K562 (cell line): ENCODE measurements at regions not wholly inside any gene's neighbourhood (a gene's known extent, or its start where the extent isn't known, plus 50 kb on each side); places are given as distances from the start of the nearest gene placed in this dataset.

Experiments used
- ATAC-seq: fragments of 200-7000 bp; cut with Tn5 transposase; 3 replicates; pipeline ENCODE4 v1.9.1; 2020; ENCODE audit warnings: moderate library complexity
- BruUV-seq: library from RNA; stranded (reverse); fragments of 400-500 nt; replicated peaks from 2 replicates; lab custom pipeline; 2021; lab: Mats Ljungman, UMichigan
- CTCF ChIA-PET: fragments of 300-600 bp; formaldehyde crosslinking; extraction: SDS; loops from one replicate; lab custom pipeline; 2021; ENCODE audit warnings: low intra/inter-chr PET ratio; lab: Yijun Ruan, JAX
- POLR2A ChIA-PET: fragments of 300-600, 350-650 bp; sonication (Branson Sonifier 250); formaldehyde crosslinking; extraction: SDS; loops from one replicate; lab custom pipeline; 2021; ENCODE audit warnings: antibody characterized with exemption, inconsistent platforms; lab: Yijun Ruan, JAX
- DNase-seq, 4 experiments: peaks; one replicate each; pipeline versions ENCODE4 v3.0.0 to v3.0.0-alpha.2; 2011 to 2018; ENCODE audit warnings: low spot score in 3 of 4, mixed read lengths in 3 of 4; ENCODE audit errors: extremely low read depth in 1 of 4
- FAIRE-seq: peaks from 2 replicates; lab custom pipeline; 2011; peaks lifted over from hg19 to GRCh38; lab: Jason Lieb, UNC
- H2AFZ ChIP-seq: 2 replicates; pipeline ENCODE4 v1.6.0; 2011; ENCODE audit warnings: low read depth, low read length, control low read depth, inconsistent platforms
- H3K27ac ChIP-seq: fragments of 200-600 bp; 3 replicates; pipeline ENCODE4 v1.8.0; 2011; ENCODE audit warnings: low read depth, mild to moderate bottlenecking, control low read depth, inconsistent platforms, low read length, moderate library complexity, mixed read lengths; ENCODE audit errors: extremely low read depth
- H3K27me3 ChIP-seq, 2 experiments: fragments of 300-600 bp in 1 of 2; 2 replicates in 1 of 2; 3 replicates in 1 of 2; pipeline versions ENCODE4 v1.6.0 to v1.8.0; 2011; ENCODE audit warnings: inconsistent platforms in 2 of 2, low read length in 2 of 2, mild to moderate bottlenecking in 1 of 2, mixed read lengths in 1 of 2, moderate library complexity in 1 of 2; ENCODE audit not compliant: control insufficient read depth in 2 of 2, insufficient read depth in 2 of 2
- H3K36me3 ChIP-seq: fragments of 300-600 bp; 3 replicates; pipeline ENCODE4 v1.8.0; 2011; ENCODE audit warnings: mild to moderate bottlenecking, low read length, inconsistent platforms; ENCODE audit not compliant: control insufficient read depth, insufficient read depth
- H3K4me1 ChIP-seq, 2 experiments: fragments of 200-600 bp in 1 of 2; replicated peaks in 1 of 2; 2 replicates in 1 of 2; 3 replicates in 1 of 2; pipeline versions ENCODE4 v1.5.1 to v1.8.0; 2011; ENCODE audit warnings: inconsistent platforms in 2 of 2, low read length in 2 of 2, mild to moderate bottlenecking in 1 of 2, mixed read lengths in 1 of 2, moderate library complexity in 1 of 2; ENCODE audit not compliant: control insufficient read depth in 2 of 2, insufficient read depth in 2 of 2
- H3K4me2 ChIP-seq: 2 replicates; pipeline ENCODE4 v1.6.1; 2011; ENCODE audit warnings: low read length, control low read depth, inconsistent platforms, mixed read lengths; ENCODE audit not compliant: insufficient read depth
- H3K4me3 ChIP-seq: fragments of 200-600 bp; sonication (generic), shearing (Covaris generic); 2 replicates; pipeline ENCODE4 v1.5.1; 2016; ENCODE audit warnings: control low read depth, inconsistent platforms
- H3K79me2 ChIP-seq: fragments of 200-600 bp; 3 replicates; pipeline ENCODE4 v1.8.0; 2011; ENCODE audit warnings: low read length, inconsistent platforms; ENCODE audit not compliant: control insufficient read depth, insufficient read depth
- H3K9ac ChIP-seq, 2 experiments: 2 replicates each; pipeline versions ENCODE4 v1.6.0 to v1.6.1; 2011; ENCODE audit warnings: low read depth in 2 of 2, low read length in 2 of 2, control low read depth in 1 of 2, inconsistent platforms in 1 of 2, mild to moderate bottlenecking in 1 of 2, mixed read lengths in 1 of 2; ENCODE audit not compliant: insufficient read depth in 1 of 2
- H3K9me1 ChIP-seq: one replicate; pipeline ENCODE4 v1.6.0; 2011; ENCODE audit warnings: inconsistent platforms, mild to moderate bottlenecking, low read length, moderate library complexity; ENCODE audit not compliant: control insufficient read depth, insufficient read depth
- H3K9me3 ChIP-seq: replicated peaks from 2 replicates; pipeline ENCODE4 v1.5.1; 2011; ENCODE audit warnings: low read depth, low read length, inconsistent platforms; ENCODE audit not compliant: control insufficient read depth, insufficient read depth
- H4K20me1 ChIP-seq: replicated peaks from 2 replicates; pipeline ENCODE4 v1.6.1; 2011; ENCODE audit warnings: low read length, inconsistent platforms, mixed read lengths; ENCODE audit not compliant: control insufficient read depth, insufficient read depth
- DACH1 ChIP-seq: fragments of 450-650 bp; IDR thresholded peaks from 2 replicates; pipeline ENCODE4 v1.6.1; 2018; ENCODE audit not compliant: partially characterized antibody
- ILF3 ChIP-seq: fragments of 450-650 bp; IDR thresholded peaks from 2 replicates; pipeline ENCODE4 v1.6.1; 2018; ENCODE audit warnings: antibody characterized with exemption, mild to moderate bottlenecking, moderate library complexity, borderline replicate concordance
- ZNF717 ChIP-seq: fragments of 250-450 bp; sonication (Bioruptor Pico); IDR thresholded peaks from 2 replicates; pipeline ENCODE4 v1.5.0; 2021
- WGBS: fragments of 100-300 bp; shearing (Covaris generic); methylation state at CpG from one replicate; pipeline ENCODE4 v1.1.6; 2016; ENCODE audit warnings: low coverage, mixed read lengths; ENCODE audit not compliant: insufficient coverage; ENCODE audit errors: missing lambda C conversion rate; 5-methylcytosine and 5-hydroxymethylcytosine counted together
- in situ Hi-C: fragments of 300-500 bp; cut with MboI; formaldehyde crosslinking; loops from 4 replicates; pipeline ENCODE4 v1.15.0; 2018; ENCODE audit warnings: inconsistent platforms, mixed read lengths
- intact Hi-C: fragments of 100-400 bp; cut with micrococcal nuclease; formaldehyde crosslinking; loops from 2 replicates; pipeline ENCODE4 v1.14.2; 2022
- TF ChIP-seq, protein P1 (sequence below), 2 experiments: fragments of 150-350 bp in 1 of 2; IDR thresholded peaks; 2 replicates each; pipeline ENCODE4 v1.6.1; 2012 to 2016; ENCODE audit warnings: low read depth in 2 of 2, low read length in 2 of 2, mild to moderate bottlenecking in 1 of 2, moderate library complexity in 1 of 2
- TF ChIP-seq, protein P2 (sequence below): fragments of 450-650 bp; IDR thresholded peaks from 2 replicates; pipeline ENCODE4 v1.6.1; 2016; ENCODE audit warnings: mild to moderate bottlenecking, moderate library complexity
- TF ChIP-seq, protein P3 (sequence below): fragments of 450-650 bp; IDR thresholded peaks from 2 replicates; pipeline ENCODE4 v1.6.1; 2016

DNA sequence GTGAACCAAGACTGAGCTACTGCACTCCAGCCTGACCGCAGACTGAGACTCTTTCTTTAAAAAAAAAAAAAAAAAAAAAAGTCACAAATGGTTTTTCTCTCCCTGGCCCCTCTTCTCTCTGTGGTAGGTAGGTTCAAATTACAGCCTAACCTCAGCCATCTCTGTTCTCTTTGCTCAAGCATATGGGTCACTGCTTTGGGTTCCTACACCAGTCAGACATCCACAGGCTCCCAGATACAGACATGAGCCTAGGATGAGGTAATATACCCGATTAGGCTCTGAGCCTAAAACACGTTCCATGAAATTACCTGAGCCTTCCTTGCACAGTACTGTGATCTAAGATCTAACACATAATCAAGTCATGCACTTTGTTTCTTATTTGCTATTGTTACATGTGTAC is 90.5 kb upstream of the JAK1 start:
- ChIA-PET CTCF (no interaction called here), POLR2A (interaction anchor here (1.2 to 1.3 kb wide), 2 partner anchors 9 to 12 kb away, joined by 3 read pairs; no protein-coding TSS in a partner anchor)
- no peaks in the 10 kb centered on the region for H3K9me1 ChIP-seq
- H3K27ac ChIP-seq = no peak overlapping the region
- intact Hi-C loops (no loop called here), in situ Hi-C loops (loop anchor here (25.0 kb wide), 1 partner anchor 1180 kb away; no protein-coding TSS in a partner anchor)
- no peak for FAIRE-seq
- no peaks in the 10 kb centered on the region for H4K20me1 ChIP-seq
- ATAC-seq = peak; percentile 25
- H3K36me3 ChIP-seq = peaks cover 14% of the 10 kb centered on the region
- H3K27me3 ChIP-seq = no peaks in the 10 kb centered on the region
- no peak overlapping the region for H3K9ac ChIP-seq
- WGBS = 83% methylated on average over 3 of the region's 3 CpGs
- H3K4me3 ChIP-seq = no peak overlapping the region
- H3K9me3 ChIP-seq = no peaks in the 10 kb centered on the region
- peaks cover 8% of the 10 kb centered on the region; the same call in 2 of the 3 replicates for H3K79me2 ChIP-seq
- no peak overlapping the region for H2AFZ ChIP-seq
- DNase-seq = no peak
- H3K4me2 ChIP-seq = no peak overlapping the region
- H3K4me1 ChIP-seq = no peaks in the 10 kb centered on the region
- no TSS peak for BruUV-seq
- TF ChIP-seq ILF3 = no peak
- TF ChIP-seq, protein P1, sequence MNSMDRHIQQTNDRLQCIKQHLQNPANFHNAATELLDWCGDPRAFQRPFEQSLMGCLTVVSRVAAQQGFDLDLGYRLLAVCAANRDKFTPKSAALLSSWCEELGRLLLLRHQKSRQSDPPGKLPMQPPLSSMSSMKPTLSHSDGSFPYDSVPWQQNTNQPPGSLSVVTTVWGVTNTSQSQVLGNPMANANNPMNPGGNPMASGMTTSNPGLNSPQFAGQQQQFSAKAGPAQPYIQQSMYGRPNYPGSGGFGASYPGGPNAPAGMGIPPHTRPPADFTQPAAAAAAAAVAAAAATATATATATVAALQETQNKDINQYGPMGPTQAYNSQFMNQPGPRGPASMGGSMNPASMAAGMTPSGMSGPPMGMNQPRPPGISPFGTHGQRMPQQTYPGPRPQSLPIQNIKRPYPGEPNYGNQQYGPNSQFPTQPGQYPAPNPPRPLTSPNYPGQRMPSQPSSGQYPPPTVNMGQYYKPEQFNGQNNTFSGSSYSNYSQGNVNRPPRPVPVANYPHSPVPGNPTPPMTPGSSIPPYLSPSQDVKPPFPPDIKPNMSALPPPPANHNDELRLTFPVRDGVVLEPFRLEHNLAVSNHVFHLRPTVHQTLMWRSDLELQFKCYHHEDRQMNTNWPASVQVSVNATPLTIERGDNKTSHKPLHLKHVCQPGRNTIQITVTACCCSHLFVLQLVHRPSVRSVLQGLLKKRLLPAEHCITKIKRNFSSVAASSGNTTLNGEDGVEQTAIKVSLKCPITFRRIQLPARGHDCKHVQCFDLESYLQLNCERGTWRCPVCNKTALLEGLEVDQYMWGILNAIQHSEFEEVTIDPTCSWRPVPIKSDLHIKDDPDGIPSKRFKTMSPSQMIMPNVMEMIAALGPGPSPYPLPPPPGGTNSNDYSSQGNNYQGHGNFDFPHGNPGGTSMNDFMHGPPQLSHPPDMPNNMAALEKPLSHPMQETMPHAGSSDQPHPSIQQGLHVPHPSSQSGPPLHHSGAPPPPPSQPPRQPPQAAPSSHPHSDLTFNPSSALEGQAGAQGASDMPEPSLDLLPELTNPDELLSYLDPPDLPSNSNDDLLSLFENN (IDR thresholded peaks at IDR 0.05; ENCODE audit: low read depth in 2 of 2, low read length in 2 of 2) = no peak
- TF ChIP-seq, protein P2, sequence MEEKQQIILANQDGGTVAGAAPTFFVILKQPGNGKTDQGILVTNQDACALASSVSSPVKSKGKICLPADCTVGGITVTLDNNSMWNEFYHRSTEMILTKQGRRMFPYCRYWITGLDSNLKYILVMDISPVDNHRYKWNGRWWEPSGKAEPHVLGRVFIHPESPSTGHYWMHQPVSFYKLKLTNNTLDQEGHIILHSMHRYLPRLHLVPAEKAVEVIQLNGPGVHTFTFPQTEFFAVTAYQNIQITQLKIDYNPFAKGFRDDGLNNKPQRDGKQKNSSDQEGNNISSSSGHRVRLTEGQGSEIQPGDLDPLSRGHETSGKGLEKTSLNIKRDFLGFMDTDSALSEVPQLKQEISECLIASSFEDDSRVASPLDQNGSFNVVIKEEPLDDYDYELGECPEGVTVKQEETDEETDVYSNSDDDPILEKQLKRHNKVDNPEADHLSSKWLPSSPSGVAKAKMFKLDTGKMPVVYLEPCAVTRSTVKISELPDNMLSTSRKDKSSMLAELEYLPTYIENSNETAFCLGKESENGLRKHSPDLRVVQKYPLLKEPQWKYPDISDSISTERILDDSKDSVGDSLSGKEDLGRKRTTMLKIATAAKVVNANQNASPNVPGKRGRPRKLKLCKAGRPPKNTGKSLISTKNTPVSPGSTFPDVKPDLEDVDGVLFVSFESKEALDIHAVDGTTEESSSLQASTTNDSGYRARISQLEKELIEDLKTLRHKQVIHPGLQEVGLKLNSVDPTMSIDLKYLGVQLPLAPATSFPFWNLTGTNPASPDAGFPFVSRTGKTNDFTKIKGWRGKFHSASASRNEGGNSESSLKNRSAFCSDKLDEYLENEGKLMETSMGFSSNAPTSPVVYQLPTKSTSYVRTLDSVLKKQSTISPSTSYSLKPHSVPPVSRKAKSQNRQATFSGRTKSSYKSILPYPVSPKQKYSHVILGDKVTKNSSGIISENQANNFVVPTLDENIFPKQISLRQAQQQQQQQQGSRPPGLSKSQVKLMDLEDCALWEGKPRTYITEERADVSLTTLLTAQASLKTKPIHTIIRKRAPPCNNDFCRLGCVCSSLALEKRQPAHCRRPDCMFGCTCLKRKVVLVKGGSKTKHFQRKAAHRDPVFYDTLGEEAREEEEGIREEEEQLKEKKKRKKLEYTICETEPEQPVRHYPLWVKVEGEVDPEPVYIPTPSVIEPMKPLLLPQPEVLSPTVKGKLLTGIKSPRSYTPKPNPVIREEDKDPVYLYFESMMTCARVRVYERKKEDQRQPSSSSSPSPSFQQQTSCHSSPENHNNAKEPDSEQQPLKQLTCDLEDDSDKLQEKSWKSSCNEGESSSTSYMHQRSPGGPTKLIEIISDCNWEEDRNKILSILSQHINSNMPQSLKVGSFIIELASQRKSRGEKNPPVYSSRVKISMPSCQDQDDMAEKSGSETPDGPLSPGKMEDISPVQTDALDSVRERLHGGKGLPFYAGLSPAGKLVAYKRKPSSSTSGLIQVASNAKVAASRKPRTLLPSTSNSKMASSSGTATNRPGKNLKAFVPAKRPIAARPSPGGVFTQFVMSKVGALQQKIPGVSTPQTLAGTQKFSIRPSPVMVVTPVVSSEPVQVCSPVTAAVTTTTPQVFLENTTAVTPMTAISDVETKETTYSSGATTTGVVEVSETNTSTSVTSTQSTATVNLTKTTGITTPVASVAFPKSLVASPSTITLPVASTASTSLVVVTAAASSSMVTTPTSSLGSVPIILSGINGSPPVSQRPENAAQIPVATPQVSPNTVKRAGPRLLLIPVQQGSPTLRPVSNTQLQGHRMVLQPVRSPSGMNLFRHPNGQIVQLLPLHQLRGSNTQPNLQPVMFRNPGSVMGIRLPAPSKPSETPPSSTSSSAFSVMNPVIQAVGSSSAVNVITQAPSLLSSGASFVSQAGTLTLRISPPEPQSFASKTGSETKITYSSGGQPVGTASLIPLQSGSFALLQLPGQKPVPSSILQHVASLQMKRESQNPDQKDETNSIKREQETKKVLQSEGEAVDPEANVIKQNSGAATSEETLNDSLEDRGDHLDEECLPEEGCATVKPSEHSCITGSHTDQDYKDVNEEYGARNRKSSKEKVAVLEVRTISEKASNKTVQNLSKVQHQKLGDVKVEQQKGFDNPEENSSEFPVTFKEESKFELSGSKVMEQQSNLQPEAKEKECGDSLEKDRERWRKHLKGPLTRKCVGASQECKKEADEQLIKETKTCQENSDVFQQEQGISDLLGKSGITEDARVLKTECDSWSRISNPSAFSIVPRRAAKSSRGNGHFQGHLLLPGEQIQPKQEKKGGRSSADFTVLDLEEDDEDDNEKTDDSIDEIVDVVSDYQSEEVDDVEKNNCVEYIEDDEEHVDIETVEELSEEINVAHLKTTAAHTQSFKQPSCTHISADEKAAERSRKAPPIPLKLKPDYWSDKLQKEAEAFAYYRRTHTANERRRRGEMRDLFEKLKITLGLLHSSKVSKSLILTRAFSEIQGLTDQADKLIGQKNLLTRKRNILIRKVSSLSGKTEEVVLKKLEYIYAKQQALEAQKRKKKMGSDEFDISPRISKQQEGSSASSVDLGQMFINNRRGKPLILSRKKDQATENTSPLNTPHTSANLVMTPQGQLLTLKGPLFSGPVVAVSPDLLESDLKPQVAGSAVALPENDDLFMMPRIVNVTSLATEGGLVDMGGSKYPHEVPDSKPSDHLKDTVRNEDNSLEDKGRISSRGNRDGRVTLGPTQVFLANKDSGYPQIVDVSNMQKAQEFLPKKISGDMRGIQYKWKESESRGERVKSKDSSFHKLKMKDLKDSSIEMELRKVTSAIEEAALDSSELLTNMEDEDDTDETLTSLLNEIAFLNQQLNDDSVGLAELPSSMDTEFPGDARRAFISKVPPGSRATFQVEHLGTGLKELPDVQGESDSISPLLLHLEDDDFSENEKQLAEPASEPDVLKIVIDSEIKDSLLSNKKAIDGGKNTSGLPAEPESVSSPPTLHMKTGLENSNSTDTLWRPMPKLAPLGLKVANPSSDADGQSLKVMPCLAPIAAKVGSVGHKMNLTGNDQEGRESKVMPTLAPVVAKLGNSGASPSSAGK = no peak
- TF ChIP-seq, protein P3, sequence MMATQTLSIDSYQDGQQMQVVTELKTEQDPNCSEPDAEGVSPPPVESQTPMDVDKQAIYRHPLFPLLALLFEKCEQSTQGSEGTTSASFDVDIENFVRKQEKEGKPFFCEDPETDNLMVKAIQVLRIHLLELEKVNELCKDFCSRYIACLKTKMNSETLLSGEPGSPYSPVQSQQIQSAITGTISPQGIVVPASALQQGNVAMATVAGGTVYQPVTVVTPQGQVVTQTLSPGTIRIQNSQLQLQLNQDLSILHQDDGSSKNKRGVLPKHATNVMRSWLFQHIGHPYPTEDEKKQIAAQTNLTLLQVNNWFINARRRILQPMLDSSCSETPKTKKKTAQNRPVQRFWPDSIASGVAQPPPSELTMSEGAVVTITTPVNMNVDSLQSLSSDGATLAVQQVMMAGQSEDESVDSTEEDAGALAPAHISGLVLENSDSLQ = no peak
- no peak for TF ChIP-seq DACH1
- TF ChIP-seq ZNF717 (CRISPR knock-in tag) = no peak
